ENCODE measurements at regions not wholly inside any gene's neighbourhood (a gene's known extent, or its start where the extent isn't known, plus 50 kb on each side); places are given as distances from the start of the nearest gene placed in this dataset.

DNA sequence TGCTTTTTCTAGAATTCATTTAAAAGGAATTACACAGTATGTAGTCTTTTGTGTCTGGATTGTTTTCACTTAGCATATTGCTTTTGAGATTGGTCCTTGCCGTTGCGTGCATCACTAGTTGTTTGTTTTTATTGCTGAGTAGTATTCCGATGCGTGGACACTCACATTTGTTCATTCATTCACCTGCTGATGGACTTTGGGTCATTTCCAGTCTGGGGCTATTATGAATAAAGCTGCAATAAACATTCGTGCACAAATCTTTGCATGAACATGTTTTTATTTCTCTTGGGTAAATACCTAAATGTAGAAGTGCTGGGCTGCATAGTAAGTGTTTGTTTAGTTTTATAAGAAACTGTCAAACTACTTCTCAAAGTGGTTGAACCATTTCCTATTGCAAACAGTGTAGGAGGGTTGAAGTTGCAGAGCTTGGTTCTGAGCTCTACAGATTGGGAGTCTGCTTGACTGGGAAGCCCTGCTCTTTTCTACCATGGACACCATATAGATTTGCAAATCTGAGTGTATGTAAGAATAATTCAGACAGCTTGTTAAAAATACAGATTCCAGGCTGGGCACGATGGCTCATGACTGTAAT, 404.7 kb upstream of the PROX1 start:
- TF ChIP-seq, protein P1, sequence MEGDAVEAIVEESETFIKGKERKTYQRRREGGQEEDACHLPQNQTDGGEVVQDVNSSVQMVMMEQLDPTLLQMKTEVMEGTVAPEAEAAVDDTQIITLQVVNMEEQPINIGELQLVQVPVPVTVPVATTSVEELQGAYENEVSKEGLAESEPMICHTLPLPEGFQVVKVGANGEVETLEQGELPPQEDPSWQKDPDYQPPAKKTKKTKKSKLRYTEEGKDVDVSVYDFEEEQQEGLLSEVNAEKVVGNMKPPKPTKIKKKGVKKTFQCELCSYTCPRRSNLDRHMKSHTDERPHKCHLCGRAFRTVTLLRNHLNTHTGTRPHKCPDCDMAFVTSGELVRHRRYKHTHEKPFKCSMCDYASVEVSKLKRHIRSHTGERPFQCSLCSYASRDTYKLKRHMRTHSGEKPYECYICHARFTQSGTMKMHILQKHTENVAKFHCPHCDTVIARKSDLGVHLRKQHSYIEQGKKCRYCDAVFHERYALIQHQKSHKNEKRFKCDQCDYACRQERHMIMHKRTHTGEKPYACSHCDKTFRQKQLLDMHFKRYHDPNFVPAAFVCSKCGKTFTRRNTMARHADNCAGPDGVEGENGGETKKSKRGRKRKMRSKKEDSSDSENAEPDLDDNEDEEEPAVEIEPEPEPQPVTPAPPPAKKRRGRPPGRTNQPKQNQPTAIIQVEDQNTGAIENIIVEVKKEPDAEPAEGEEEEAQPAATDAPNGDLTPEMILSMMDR (IDR thresholded peaks at IDR 0.05) = no peak
- TF ChIP-seq EZH2 (IDR thresholded peaks at IDR 0.05; ENCODE audit: borderline replicate concordance, insufficient read depth, low read depth, low read length, poor library complexity, severe bottlenecking) = no peak

Measured in B cell (primary cell).